ENCODE measurements at regions not wholly inside any gene's neighbourhood (a gene's known extent, or its start where the extent isn't known, plus 50 kb on each side); places are given as distances from the start of the nearest gene placed in this dataset.
"Not testable (repeated sequence)": the region's sequence is repeated elsewhere in the genome, so short reads cannot be mapped to it uniquely, and the experiment has no call there.

- no peak for DNase-seq (ENCODE audit: low spot score)
These were observed 754.2 kb downstream of the FAM181B start for GRCh38 chr11:81979448-81979847.

GRCh38 chr11:81975261-81975900, 758.3 kb downstream of the FAM181B start:
- no peak for DNase-seq (ENCODE audit: low spot score)

GRCh38 chr11:81970886-81971285, 762.8 kb downstream of the FAM181B start:
- DNase-seq (ENCODE audit: low spot score): no peak

- DNase-seq (ENCODE audit: low spot score): no peak
These were observed 766.4 kb downstream of the FAM181B start for GRCh38 chr11:81967242-81967641.

GRCh38 chr11:81966340-81966739, 767.3 kb downstream of the FAM181B start:
- DNase-seq (ENCODE audit: low spot score): no peak

GRCh38 chr11:81963018-81963417, 770.6 kb downstream of the FAM181B start:
- peak; percentile 2 for DNase-seq (ENCODE audit: low spot score)

GRCh38 chr11:81960443-81960842, 773.2 kb downstream of the FAM181B start:
- DNase-seq (ENCODE audit: low spot score): no peak

GRCh38 chr11:81959341-81959740, 774.3 kb downstream of the FAM181B start:
- no peak for DNase-seq (ENCODE audit: low spot score)

- not testable (repeated sequence) for DNase-seq (ENCODE audit: low spot score)
These were observed 779.4 kb downstream of the FAM181B start for GRCh38 chr11:81954301-81954700.

- DNase-seq (ENCODE audit: low spot score): no peak
These were observed 786.8 kb downstream of the FAM181B start for GRCh38 chr11:81946831-81947230.

GRCh38 chr11:81942646-81943045, 791.0 kb downstream of the FAM181B start:
- no peak for DNase-seq (ENCODE audit: low spot score)

- no peak for DNase-seq (ENCODE audit: low spot score)
These were observed 791.7 kb downstream of the FAM181B start for GRCh38 chr11:81941998-81942397.

GRCh38 chr11:81932303-81932702, 801.4 kb downstream of the FAM181B start:
- DNase-seq (ENCODE audit: low spot score): no peak

GRCh38 chr11:81920205-81920604, 813.5 kb downstream of the FAM181B start:
- DNase-seq (ENCODE audit: low spot score): no peak

GRCh38 chr11:81916451-81916850, 817.2 kb downstream of the FAM181B start:
- no peak for DNase-seq (ENCODE audit: low spot score)

- DNase-seq (ENCODE audit: low spot score): no peak
These were observed 818.6 kb downstream of the FAM181B start for GRCh38 chr11:81915045-81915444.

- DNase-seq (ENCODE audit: low spot score): no peak
These were observed 819.9 kb downstream of the FAM181B start for GRCh38 chr11:81913793-81914192.

GRCh38 chr11:81907996-81908395, 825.7 kb downstream of the FAM181B start:
- DNase-seq (ENCODE audit: low spot score): no peak

GRCh38 chr11:81899156-81899555, 834.5 kb downstream of the FAM181B start:
- no peak for DNase-seq (ENCODE audit: low spot score)

- no peak for DNase-seq (ENCODE audit: low spot score)
These were observed 836.0 kb downstream of the FAM181B start for GRCh38 chr11:81897639-81898038.

GRCh38 chr11:81895258-81895657, 838.4 kb downstream of the FAM181B start:
- no peak for DNase-seq (ENCODE audit: low spot score)

- no peak for DNase-seq (ENCODE audit: low spot score)
These were observed 840.7 kb downstream of the FAM181B start for GRCh38 chr11:81892770-81893635.

- no peak for DNase-seq (ENCODE audit: low spot score)
These were observed 845.3 kb downstream of the FAM181B start for GRCh38 chr11:81888391-81888790.

Data from germinal center (tissue), 1 donor.